Fibroblast of mammary gland (primary cell): ENCODE measurements at regions not wholly inside any gene's neighbourhood (a gene's known extent, or its start where the extent isn't known, plus 50 kb on each side); places are given as distances from the start of the nearest gene placed in this dataset.
"Not testable (repeated sequence)": the region's sequence is repeated elsewhere in the genome, so short reads cannot be mapped to it uniquely, and the experiment has no call there.

Source experiments
- DNase-seq: peaks from one replicate; pipeline ENCODE4 v3.0.0-alpha.2; 2010; ENCODE audit warnings: low read depth
- H3K4me3 ChIP-seq: 2 replicates; pipeline ENCODE4 v1.5.1; 2011; ENCODE audit warnings: low read depth, mild to moderate bottlenecking, low read length, moderate library complexity; ENCODE audit not compliant: control insufficient read depth
- TF ChIP-seq, protein P1 (sequence below): conservative IDR thresholded peaks from 2 replicates; pipeline ENCODE4 v1.5.1; 2011; ENCODE audit warnings: low read depth, low read length, inconsistent platforms; ENCODE audit not compliant: control insufficient read depth, insufficient read depth

- H3K4me3 ChIP-seq, result no peak overlapping the region
- DNase-seq, result no peak
- TF ChIP-seq, protein P1, sequence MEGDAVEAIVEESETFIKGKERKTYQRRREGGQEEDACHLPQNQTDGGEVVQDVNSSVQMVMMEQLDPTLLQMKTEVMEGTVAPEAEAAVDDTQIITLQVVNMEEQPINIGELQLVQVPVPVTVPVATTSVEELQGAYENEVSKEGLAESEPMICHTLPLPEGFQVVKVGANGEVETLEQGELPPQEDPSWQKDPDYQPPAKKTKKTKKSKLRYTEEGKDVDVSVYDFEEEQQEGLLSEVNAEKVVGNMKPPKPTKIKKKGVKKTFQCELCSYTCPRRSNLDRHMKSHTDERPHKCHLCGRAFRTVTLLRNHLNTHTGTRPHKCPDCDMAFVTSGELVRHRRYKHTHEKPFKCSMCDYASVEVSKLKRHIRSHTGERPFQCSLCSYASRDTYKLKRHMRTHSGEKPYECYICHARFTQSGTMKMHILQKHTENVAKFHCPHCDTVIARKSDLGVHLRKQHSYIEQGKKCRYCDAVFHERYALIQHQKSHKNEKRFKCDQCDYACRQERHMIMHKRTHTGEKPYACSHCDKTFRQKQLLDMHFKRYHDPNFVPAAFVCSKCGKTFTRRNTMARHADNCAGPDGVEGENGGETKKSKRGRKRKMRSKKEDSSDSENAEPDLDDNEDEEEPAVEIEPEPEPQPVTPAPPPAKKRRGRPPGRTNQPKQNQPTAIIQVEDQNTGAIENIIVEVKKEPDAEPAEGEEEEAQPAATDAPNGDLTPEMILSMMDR, result no peak
Observed at GRCh38 chr11:69951821-69952220, 126.3 kb upstream of the ANO1 start.

GRCh38 chr11:69952229-69952975, 125.7 kb upstream of the ANO1 start:
- not testable (repeated sequence) for DNase-seq, H3K4me3 ChIP-seq

DNA sequence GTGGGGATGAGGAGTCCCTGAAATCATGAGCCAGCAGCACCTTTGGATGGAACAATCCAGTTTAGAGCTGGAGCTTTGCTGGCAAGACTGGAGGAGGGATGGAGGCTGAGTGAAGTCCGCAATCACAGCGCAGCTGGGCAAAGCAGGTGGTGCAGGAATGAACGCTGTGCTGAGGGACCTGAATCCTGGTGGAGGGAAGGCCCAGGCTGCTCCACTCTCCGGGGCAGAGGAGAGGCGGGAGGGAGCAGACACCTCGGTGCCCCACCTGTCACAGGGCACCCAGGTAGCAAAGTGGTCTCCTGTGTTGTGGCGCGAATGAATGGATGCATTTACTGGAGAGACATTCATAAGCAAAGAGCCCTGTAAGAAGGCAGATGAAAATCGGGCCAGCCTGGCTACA, 124.8 kb upstream of the ANO1 start:
- TF ChIP-seq, protein P1, result no peak
- H3K4me3 ChIP-seq, result no peak overlapping the region
- DNase-seq, result no peak

DNA sequence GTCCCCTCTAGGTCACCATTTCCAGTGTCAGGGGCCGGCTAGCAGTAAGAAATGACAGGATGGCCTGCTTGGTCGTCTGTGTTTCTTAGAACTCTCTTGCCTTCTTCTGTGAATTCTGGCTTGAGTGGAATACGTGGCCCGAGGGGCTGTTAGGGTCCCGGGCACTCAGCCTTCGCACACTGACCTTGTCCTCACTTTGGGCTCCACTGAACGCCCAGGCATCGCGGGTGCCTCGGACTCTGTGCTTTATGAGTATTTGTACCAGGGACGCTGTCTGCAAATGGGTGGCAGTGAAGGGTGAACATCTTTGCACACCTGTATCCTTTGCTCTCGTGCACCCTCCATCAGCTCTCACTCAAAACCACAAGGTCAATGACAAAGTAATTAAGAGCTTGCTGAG, 123.4 kb upstream of the ANO1 start:
- TF ChIP-seq, protein P1, result no peak
- DNase-seq, result no peak
- H3K4me3 ChIP-seq, result no peak overlapping the region

- no peak overlapping the region for H3K4me3 ChIP-seq
- TF ChIP-seq, protein P1, result no peak
- no peak for DNase-seq
Observed at GRCh38 chr11:69956669-69957190, 121.4 kb upstream of the ANO1 start.

- no peak overlapping the region for H3K4me3 ChIP-seq
- DNase-seq, result no peak
- TF ChIP-seq, protein P1, result no peak
Observed at GRCh38 chr11:69957849-69958248, 120.3 kb upstream of the ANO1 start.

- no peak for DNase-seq
- no peak overlapping the region for H3K4me3 ChIP-seq
- TF ChIP-seq, protein P1, result no peak
Observed at GRCh38 chr11:69958308-69958707, 119.8 kb upstream of the ANO1 start.
